ENCODE measurements at regions not wholly inside any gene's neighbourhood (a gene's known extent, or its start where the extent isn't known, plus 50 kb on each side); places are given as distances from the start of the nearest gene placed in this dataset.
"Not testable (repeated sequence)": the region's sequence is repeated elsewhere in the genome, so short reads cannot be mapped to it uniquely, and the experiment has no call there.

GRCh38 chr19:28560786-28561185 is 652.2 kb downstream of the UQCRFS1 start:
- DNase-seq (ENCODE audit: low read depth) = no peak

- no peak for DNase-seq (ENCODE audit: low read depth)
Measured at GRCh38 chr19:28558783-28559182, 654.2 kb downstream of the UQCRFS1 start.

- DNase-seq (ENCODE audit: low read depth) = no peak
Measured at GRCh38 chr19:28556371-28556770, 656.6 kb downstream of the UQCRFS1 start.

- DNase-seq (ENCODE audit: low read depth) = no peak
Measured at GRCh38 chr19:28555317-28555716, 657.6 kb downstream of the UQCRFS1 start.

- no peak for DNase-seq (ENCODE audit: low read depth)
Measured at GRCh38 chr19:28554321-28555091, 658.4 kb downstream of the UQCRFS1 start.

GRCh38 chr19:28553764-28554163 is 659.2 kb downstream of the UQCRFS1 start:
- DNase-seq (ENCODE audit: low read depth) = no peak

- no peak for DNase-seq (ENCODE audit: low read depth)
Measured at GRCh38 chr19:28553005-28553404, 659.9 kb downstream of the UQCRFS1 start.

GRCh38 chr19:28549680-28550277 is 663.2 kb downstream of the UQCRFS1 start:
- no peak for DNase-seq (ENCODE audit: low read depth)

- DNase-seq (ENCODE audit: low read depth) = no peak
Measured at GRCh38 chr19:28546148-28546685, 666.7 kb downstream of the UQCRFS1 start.

- not testable (repeated sequence) for DNase-seq (ENCODE audit: low read depth)
Measured at GRCh38 chr19:28545397-28545796, 667.6 kb downstream of the UQCRFS1 start.

GRCh38 chr19:28544451-28545261 is 668.3 kb downstream of the UQCRFS1 start:
- DNase-seq (ENCODE audit: low read depth) = no peak

GRCh38 chr19:28543244-28543776 is 669.6 kb downstream of the UQCRFS1 start:
- DNase-seq (ENCODE audit: low read depth) = no peak

GRCh38 chr19:28542394-28543243 is 670.3 kb downstream of the UQCRFS1 start:
- DNase-seq (ENCODE audit: low read depth) = no peak

- DNase-seq (ENCODE audit: low read depth) = no peak
Measured at GRCh38 chr19:28541602-28542393, 671.2 kb downstream of the UQCRFS1 start.

GRCh38 chr19:28541029-28541428 is 671.9 kb downstream of the UQCRFS1 start:
- no peak for DNase-seq (ENCODE audit: low read depth)

GRCh38 chr19:28540385-28540784 is 672.6 kb downstream of the UQCRFS1 start:
- not testable (repeated sequence) for DNase-seq (ENCODE audit: low read depth)

- DNase-seq (ENCODE audit: low read depth) = no peak
Measured at GRCh38 chr19:28539759-28540158, 673.2 kb downstream of the UQCRFS1 start.

GRCh38 chr19:28538579-28538978 is 674.4 kb downstream of the UQCRFS1 start:
- DNase-seq (ENCODE audit: low read depth) = not testable (repeated sequence)

GRCh38 chr19:28537896-28538295 is 675.1 kb downstream of the UQCRFS1 start:
- no peak for DNase-seq (ENCODE audit: low read depth)

- no peak for DNase-seq (ENCODE audit: low read depth)
Measured at GRCh38 chr19:28537079-28537478, 675.9 kb downstream of the UQCRFS1 start.
